Nephron progenitor cell (in vitro differentiated cells): ENCODE measurements at regions not wholly inside any gene's neighbourhood (a gene's known extent, or its start where the extent isn't known, plus 50 kb on each side); places are given as distances from the start of the nearest gene placed in this dataset.
A peak's percentile ranks its signal among the peaks of the same experiment; 100 is the strongest.

Source experiments
- DNase-seq: peaks from one replicate; pipeline ENCODE4 v3.0.0; 2021
- H3K27ac Mint-ChIP-seq: 2 replicates; pipeline ENCODE4 v1.8.0; 2021; ENCODE audit warnings: mild to moderate bottlenecking, moderate library complexity, mixed read lengths
- H3K27me3 Mint-ChIP-seq: 2 replicates; pipeline ENCODE4 v1.8.0; 2021; ENCODE audit warnings: mild to moderate bottlenecking, low read depth, mixed read lengths; ENCODE audit not compliant: poor library complexity
- H3K36me3 Mint-ChIP-seq: 2 replicates; pipeline ENCODE4 v1.8.0; 2021; ENCODE audit warnings: low read depth, mixed read lengths
- H3K4me1 Mint-ChIP-seq: 2 replicates; pipeline ENCODE4 v1.8.0; 2021; ENCODE audit warnings: mixed read lengths
- H3K4me3 Mint-ChIP-seq: 2 replicates; pipeline ENCODE4 v1.8.0; 2021; ENCODE audit warnings: mild to moderate bottlenecking, moderate library complexity, mixed read lengths
- H3K9me3 Mint-ChIP-seq: 2 replicates; pipeline ENCODE4 v1.8.0; 2021; ENCODE audit warnings: mild to moderate bottlenecking, moderate library complexity, mixed read lengths
- CTCF ChIP-seq: fragments of 200-600 bp; sonication (generic); IDR thresholded peaks from 2 replicates; pipeline ENCODE4 v1.5.0; 2021; ENCODE audit warnings: antibody characterized with exemption

DNA sequence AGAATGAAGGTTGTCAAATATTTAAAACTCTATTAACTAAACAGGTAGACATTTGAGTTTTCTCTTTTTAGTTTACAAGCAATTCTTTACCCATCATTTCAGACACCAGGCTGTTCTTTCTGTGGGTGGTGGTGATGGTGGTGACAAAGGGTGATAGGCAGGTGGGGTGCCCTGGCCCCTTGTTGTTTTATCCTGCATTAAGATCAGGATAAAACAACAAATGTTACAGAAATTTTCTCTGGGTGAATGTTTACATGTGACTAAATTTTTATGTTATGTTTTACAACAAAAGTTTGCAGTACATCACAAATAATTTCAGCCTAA lies 85.9 kb upstream of the MDM1 start:
- Mint-ChIP-seq H3K4me1 (peaks cover 9% of the 10 kb centered on the region), H3K27ac (no peak overlapping the region), H3K4me3 (no peak overlapping the region), H3K9me3 (peaks cover 3% of the 10 kb centered on the region), H3K27me3 (peaks cover under 1% of the 10 kb centered on the region), H3K36me3 (no peaks in the 10 kb centered on the region)
- TF ChIP-seq CTCF = no peak
- no peak for DNase-seq

DNA sequence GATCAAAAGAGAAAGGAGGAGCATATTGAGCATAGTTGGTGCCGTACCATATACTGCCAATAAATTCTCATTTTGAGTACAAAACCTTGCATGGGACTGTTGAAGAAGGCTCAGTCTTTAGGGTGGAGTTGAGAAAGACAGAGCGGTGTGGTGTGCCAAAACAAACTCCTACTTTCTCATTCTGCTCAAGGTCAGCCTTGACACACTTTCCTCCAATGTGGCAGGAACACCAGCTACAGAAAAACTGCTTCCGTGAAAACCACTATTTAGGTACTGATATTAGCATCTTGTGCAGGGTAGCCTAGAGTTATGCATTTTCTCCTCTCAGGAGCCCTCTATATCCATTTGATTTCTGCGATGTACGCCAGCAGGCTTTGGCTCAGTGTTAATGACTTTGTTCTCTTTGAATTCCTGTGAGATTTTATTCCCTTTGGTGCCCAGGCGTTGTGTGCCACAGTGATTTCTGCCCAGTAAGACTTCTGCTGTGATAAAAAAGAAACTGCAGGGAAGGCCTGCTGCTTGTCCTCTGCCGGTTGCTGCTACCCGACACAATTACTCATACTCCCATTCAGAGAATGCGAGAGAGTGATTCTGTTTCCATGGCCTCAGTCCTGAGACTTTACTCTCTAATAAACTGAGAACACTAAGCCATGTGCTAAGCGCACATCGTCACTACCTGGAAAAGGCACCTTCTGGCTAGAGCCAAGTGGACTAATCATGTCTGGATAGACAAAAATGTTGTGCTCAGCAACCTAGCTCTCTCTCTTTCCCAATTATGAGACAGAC lies 88.3 kb upstream of the MDM1 start:
- no peak for TF ChIP-seq CTCF
- DNase-seq = no peak
- Mint-ChIP-seq H3K27ac (peak overlapping the region; percentile 13), H3K4me3 (no peak overlapping the region), H3K4me1 (peaks cover 17% of the 10 kb centered on the region), H3K9me3 (peaks cover 3% of the 10 kb centered on the region), H3K36me3 (no peaks in the 10 kb centered on the region), H3K27me3 (peaks cover 2% of the 10 kb centered on the region)

DNA sequence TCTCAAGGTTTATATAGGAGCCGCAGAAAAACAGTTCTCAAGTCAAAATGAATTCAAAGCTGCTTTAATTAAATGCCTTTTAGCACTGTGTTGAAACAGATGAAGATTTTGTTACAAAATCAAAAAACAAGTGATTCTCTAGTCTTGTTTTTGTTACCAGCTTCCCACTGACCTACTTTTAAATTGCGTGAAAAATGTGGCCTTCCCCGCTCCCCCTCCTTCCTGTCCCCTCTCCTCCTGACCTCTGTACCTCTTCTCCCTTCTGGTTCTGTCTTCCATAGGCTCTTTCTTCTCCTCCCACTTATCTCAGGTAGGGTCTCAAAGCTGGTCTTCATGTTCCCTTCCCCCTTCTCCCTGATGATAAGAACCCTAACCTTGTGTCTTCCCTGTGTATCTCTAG lies 90.0 kb upstream of the MDM1 start:
- no peak for TF ChIP-seq CTCF
- no peak for DNase-seq
- H3K36me3 Mint-ChIP-seq = no peaks in the 10 kb centered on the region
- H3K27me3 Mint-ChIP-seq = peaks cover 2% of the 10 kb centered on the region
- no peaks in the 10 kb centered on the region for H3K9me3 Mint-ChIP-seq
- no peak overlapping the region for H3K27ac Mint-ChIP-seq
- H3K4me1 Mint-ChIP-seq = peaks cover 20% of the 10 kb centered on the region
- H3K4me3 Mint-ChIP-seq = no peak overlapping the region

GRCh38 chr12:68422956-68423574 lies 90.9 kb upstream of the MDM1 start:
- peaks cover 2% of the 10 kb centered on the region for H3K27me3 Mint-ChIP-seq
- H3K4me3 Mint-ChIP-seq = no peak overlapping the region
- no peak overlapping the region for H3K27ac Mint-ChIP-seq
- no peak for TF ChIP-seq CTCF
- no peaks in the 10 kb centered on the region for H3K9me3 Mint-ChIP-seq
- H3K36me3 Mint-ChIP-seq = no peaks in the 10 kb centered on the region
- peaks cover 20% of the 10 kb centered on the region for H3K4me1 Mint-ChIP-seq
- DNase-seq = no peak

- Mint-ChIP-seq H3K36me3 (no peaks in the 10 kb centered on the region), H3K4me1 (peaks cover 30% of the 10 kb centered on the region), H3K9me3 (no peaks in the 10 kb centered on the region), H3K27ac (no peak overlapping the region), H3K27me3 (peaks cover 2% of the 10 kb centered on the region), H3K4me3 (no peak overlapping the region)
- DNase-seq = no peak
- no peak for TF ChIP-seq CTCF
Measured at GRCh38 chr12:68425998-68426397, 93.8 kb upstream of the MDM1 start.

DNA sequence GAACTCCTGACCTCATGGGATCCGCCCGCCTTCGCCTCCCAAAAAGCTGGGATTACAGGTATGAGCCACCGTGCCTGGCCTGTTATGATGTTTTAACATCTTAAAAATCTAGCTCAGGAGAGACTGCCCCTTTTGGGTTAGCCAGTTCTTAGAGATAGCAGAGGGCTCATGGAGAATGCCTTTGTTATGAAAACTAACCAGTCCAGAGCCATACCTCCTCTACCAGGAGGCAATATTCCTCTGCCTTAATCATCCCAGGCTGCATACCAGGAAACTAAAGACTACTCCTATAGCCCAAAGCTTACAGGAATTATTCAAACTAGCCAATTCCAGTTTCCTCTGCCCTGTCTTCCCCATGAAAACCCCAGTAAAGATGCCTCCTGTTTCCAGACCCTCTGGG lies 96.0 kb upstream of the MDM1 start:
- no peak for TF ChIP-seq CTCF
- Mint-ChIP-seq H3K4me1 (peaks cover 31% of the 10 kb centered on the region), H3K4me3 (no peak overlapping the region), H3K27me3 (peaks cover 4% of the 10 kb centered on the region), H3K36me3 (no peaks in the 10 kb centered on the region), H3K9me3 (no peaks in the 10 kb centered on the region), H3K27ac (peak overlapping the region; percentile 22)
- DNase-seq = no peak
